Fibroblast of lung (primary cell): ENCODE measurements at regions not wholly inside any gene's neighbourhood (a gene's known extent, or its start where the extent isn't known, plus 50 kb on each side); places are given as distances from the start of the nearest gene placed in this dataset.

Source experiments
- EZH2 ChIP-seq: IDR thresholded peaks from 2 replicates; pipeline ENCODE4 v1.5.1; 2012; ENCODE audit warnings: low read length, control low read depth, mild to moderate bottlenecking; ENCODE audit errors: missing control alignments
- TF ChIP-seq, protein P1 (sequence below), 2 donors: IDR thresholded peaks in 1 of 2; conservative IDR thresholded peaks in 1 of 2; 1 replicate in 1 of 2; 2 replicates in 1 of 2; pipeline ENCODE4 v1.5.1; 2011 to 2012; ENCODE audit warnings: low read length in 2 of 2, control low read depth in 1 of 2, inconsistent platforms in 1 of 2, low read depth in 1 of 2, mild to moderate bottlenecking in 1 of 2

DNA sequence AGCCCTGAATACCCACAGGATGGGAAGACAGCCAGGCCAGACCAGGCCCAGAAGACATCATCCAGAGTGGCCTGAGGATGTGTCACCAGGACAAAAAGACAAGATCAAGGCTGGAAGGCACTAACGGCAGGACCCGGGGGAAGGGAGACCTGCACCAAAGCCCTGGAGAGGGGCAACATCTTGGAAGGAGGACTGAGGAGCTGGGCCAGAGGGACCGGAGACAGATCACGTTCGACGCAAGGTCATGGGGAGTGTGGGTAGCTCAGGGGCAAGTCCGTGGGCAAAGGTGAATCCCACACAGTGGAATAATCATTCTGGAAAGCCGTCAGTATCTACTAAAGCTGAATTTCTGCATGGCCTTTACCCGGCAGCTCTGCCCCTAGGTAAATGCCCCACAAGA is 478.6 kb downstream of the MATN1 start:
- TF ChIP-seq, protein P1, sequence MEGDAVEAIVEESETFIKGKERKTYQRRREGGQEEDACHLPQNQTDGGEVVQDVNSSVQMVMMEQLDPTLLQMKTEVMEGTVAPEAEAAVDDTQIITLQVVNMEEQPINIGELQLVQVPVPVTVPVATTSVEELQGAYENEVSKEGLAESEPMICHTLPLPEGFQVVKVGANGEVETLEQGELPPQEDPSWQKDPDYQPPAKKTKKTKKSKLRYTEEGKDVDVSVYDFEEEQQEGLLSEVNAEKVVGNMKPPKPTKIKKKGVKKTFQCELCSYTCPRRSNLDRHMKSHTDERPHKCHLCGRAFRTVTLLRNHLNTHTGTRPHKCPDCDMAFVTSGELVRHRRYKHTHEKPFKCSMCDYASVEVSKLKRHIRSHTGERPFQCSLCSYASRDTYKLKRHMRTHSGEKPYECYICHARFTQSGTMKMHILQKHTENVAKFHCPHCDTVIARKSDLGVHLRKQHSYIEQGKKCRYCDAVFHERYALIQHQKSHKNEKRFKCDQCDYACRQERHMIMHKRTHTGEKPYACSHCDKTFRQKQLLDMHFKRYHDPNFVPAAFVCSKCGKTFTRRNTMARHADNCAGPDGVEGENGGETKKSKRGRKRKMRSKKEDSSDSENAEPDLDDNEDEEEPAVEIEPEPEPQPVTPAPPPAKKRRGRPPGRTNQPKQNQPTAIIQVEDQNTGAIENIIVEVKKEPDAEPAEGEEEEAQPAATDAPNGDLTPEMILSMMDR (conservative IDR thresholded peaks at IDR 0.05 in 1 of 2, IDR thresholded peaks at IDR 0.05 in 1 of 2; ENCODE audit: low read depth in 1 of 2, low read length in 2 of 2): no peak
- no peak for TF ChIP-seq EZH2
